ENCODE measurements at regions not wholly inside any gene's neighbourhood (a gene's known extent, or its start where the extent isn't known, plus 50 kb on each side); places are given as distances from the start of the nearest gene placed in this dataset.

- Mint-ChIP-seq H3K4me3 (ENCODE audit: unreplicated experiment) (no peak overlapping the region), H3K27me3 (ENCODE audit: low read depth, unreplicated experiment) (no peaks in the 10 kb centered on the region), H3K9me3 (ENCODE audit: unreplicated experiment) (peaks cover 6% of the 10 kb centered on the region), H3K36me3 (ENCODE audit: low read depth, unreplicated experiment) (no peaks in the 10 kb centered on the region), H3K4me1 (ENCODE audit: low read depth, unreplicated experiment) (peaks cover 2% of the 10 kb centered on the region), H3K27ac (ENCODE audit: unreplicated experiment) (no peak overlapping the region)
- no peak overlapping the region for H2AFZ ChIP-seq (ENCODE audit: low read depth, low read length)
- H3K4me2 ChIP-seq (ENCODE audit: low read length) = no peak overlapping the region
- no peaks in the 10 kb centered on the region for H3K79me2 ChIP-seq (ENCODE audit: insufficient read depth, low read length)
- H3K27ac ChIP-seq (ENCODE audit: low read depth, low read length) = no peak overlapping the region
- FAIRE-seq = no peak
- no peaks in the 10 kb centered on the region for H3K27me3 ChIP-seq (ENCODE audit: insufficient read depth, low read length)
- H4K20me1 ChIP-seq (ENCODE audit: insufficient read depth, low read length) = no peaks in the 10 kb centered on the region
- DNase-seq (ENCODE audit: low read depth) = peak; percentile 12
- no peaks in the 10 kb centered on the region for H3K36me3 ChIP-seq (ENCODE audit: insufficient read depth, low read length)
- no peak overlapping the region for H3K9ac ChIP-seq (ENCODE audit: low read length)
- H3K4me3 ChIP-seq (ENCODE audit: insufficient read depth, low read depth, low read length) = no peak overlapping the region
- H3K4me1 ChIP-seq (ENCODE audit: insufficient read depth, low read length) = no peaks in the 10 kb centered on the region
- no peaks in the 10 kb centered on the region for H3K9me3 ChIP-seq (ENCODE audit: insufficient read depth, low read depth, low read length)
- TF ChIP-seq EZH2 (IDR thresholded peaks at IDR 0.05; ENCODE audit: insufficient read depth, low read length) (no peak), CTCF (IDR thresholded peaks at IDR 0.05; ENCODE audit: insufficient read depth, low read depth, low read length) (no peak)
Observed at GRCh38 chr3:182465301-182466185, 327.8 kb upstream of the ATP11B start.

- no peaks in the 10 kb centered on the region for H3K36me3 ChIP-seq (ENCODE audit: insufficient read depth, low read length)
- no peaks in the 10 kb centered on the region for H3K4me1 ChIP-seq (ENCODE audit: insufficient read depth, low read length)
- no peak overlapping the region for H3K4me2 ChIP-seq (ENCODE audit: low read length)
- no peaks in the 10 kb centered on the region for H4K20me1 ChIP-seq (ENCODE audit: insufficient read depth, low read length)
- H3K36me3 Mint-ChIP-seq (ENCODE audit: low read depth, unreplicated experiment) = no peaks in the 10 kb centered on the region
- no peaks in the 10 kb centered on the region for H3K27me3 ChIP-seq (ENCODE audit: insufficient read depth, low read length)
- H3K27me3 Mint-ChIP-seq (ENCODE audit: low read depth, unreplicated experiment) = no peaks in the 10 kb centered on the region
- no peak overlapping the region for H3K27ac ChIP-seq (ENCODE audit: low read depth, low read length)
- peaks cover under 1% of the 10 kb centered on the region for H3K9me3 Mint-ChIP-seq (ENCODE audit: unreplicated experiment)
- no peaks in the 10 kb centered on the region for H3K79me2 ChIP-seq (ENCODE audit: insufficient read depth, low read length)
- no peak overlapping the region for H2AFZ ChIP-seq (ENCODE audit: low read depth, low read length)
- no peak for TF ChIP-seq CTCF (IDR thresholded peaks at IDR 0.05; ENCODE audit: insufficient read depth, low read depth, low read length)
- TF ChIP-seq EZH2 (IDR thresholded peaks at IDR 0.05; ENCODE audit: insufficient read depth, low read length) = no peak
- FAIRE-seq (no peak), DNase-seq (ENCODE audit: low read depth) (peak; percentile 55)
- H3K4me3 Mint-ChIP-seq (ENCODE audit: unreplicated experiment) = no peak overlapping the region
- H3K9ac ChIP-seq (ENCODE audit: low read length) = no peak overlapping the region
- no peak overlapping the region for H3K27ac Mint-ChIP-seq (ENCODE audit: unreplicated experiment)
- no peaks in the 10 kb centered on the region for H3K9me3 ChIP-seq (ENCODE audit: insufficient read depth, low read depth, low read length)
- no peak overlapping the region for H3K4me3 ChIP-seq (ENCODE audit: insufficient read depth, low read depth, low read length)
- H3K4me1 Mint-ChIP-seq (ENCODE audit: low read depth, unreplicated experiment) = peaks cover 2% of the 10 kb centered on the region
Observed at GRCh38 chr3:182469086-182469485, 324.2 kb upstream of the ATP11B start.

GRCh38 chr3:182470187-182470586 lies 323.1 kb upstream of the ATP11B start:
- no peaks in the 10 kb centered on the region for H3K79me2 ChIP-seq (ENCODE audit: insufficient read depth, low read length)
- no peak overlapping the region for H3K4me3 ChIP-seq (ENCODE audit: insufficient read depth, low read depth, low read length)
- no peak overlapping the region for H2AFZ ChIP-seq (ENCODE audit: low read depth, low read length)
- H3K9ac ChIP-seq (ENCODE audit: low read length) = no peak overlapping the region
- no peaks in the 10 kb centered on the region for H3K36me3 ChIP-seq (ENCODE audit: insufficient read depth, low read length)
- H3K36me3 Mint-ChIP-seq (ENCODE audit: low read depth, unreplicated experiment) = no peaks in the 10 kb centered on the region
- H3K4me2 ChIP-seq (ENCODE audit: low read length) = no peak overlapping the region
- no peak for DNase-seq (ENCODE audit: low read depth)
- H3K4me3 Mint-ChIP-seq (ENCODE audit: unreplicated experiment) = no peak overlapping the region
- no peak overlapping the region for H3K27ac ChIP-seq (ENCODE audit: low read depth, low read length)
- no peaks in the 10 kb centered on the region for H3K27me3 ChIP-seq (ENCODE audit: insufficient read depth, low read length)
- H4K20me1 ChIP-seq (ENCODE audit: insufficient read depth, low read length) = no peaks in the 10 kb centered on the region
- no peak for FAIRE-seq
- no peaks in the 10 kb centered on the region for H3K9me3 Mint-ChIP-seq (ENCODE audit: unreplicated experiment)
- no peak overlapping the region for H3K27ac Mint-ChIP-seq (ENCODE audit: unreplicated experiment)
- no peaks in the 10 kb centered on the region for H3K27me3 Mint-ChIP-seq (ENCODE audit: low read depth, unreplicated experiment)
- H3K4me1 ChIP-seq (ENCODE audit: insufficient read depth, low read length) = no peaks in the 10 kb centered on the region
- H3K4me1 Mint-ChIP-seq (ENCODE audit: low read depth, unreplicated experiment) = peaks cover 2% of the 10 kb centered on the region
- no peaks in the 10 kb centered on the region for H3K9me3 ChIP-seq (ENCODE audit: insufficient read depth, low read depth, low read length)
- no peak for TF ChIP-seq EZH2 (IDR thresholded peaks at IDR 0.05; ENCODE audit: insufficient read depth, low read length)
- no peak for TF ChIP-seq CTCF (IDR thresholded peaks at IDR 0.05; ENCODE audit: insufficient read depth, low read depth, low read length)

All from astrocyte (in vitro differentiated cells and primary cell).